Tibial artery (tissue), 4 donors: ENCODE measurements at regions not wholly inside any gene's neighbourhood (a gene's known extent, or its start where the extent isn't known, plus 50 kb on each side); places are given as distances from the start of the nearest gene placed in this dataset.

Experiments
- DNase-seq, 2 donors: peaks; one replicate each; pipeline ENCODE4 v3.0.0-alpha.2; 2019
- H3K27ac ChIP-seq, 2 donors: fragments of 200-600 bp; sonication (generic) in 1 of 2; 1 replicate in 1 of 2; 2 replicates in 1 of 2; pipeline ENCODE4 v1.5.1; 2018 to 2019; ENCODE audit warnings: mild to moderate bottlenecking in 1 of 2
- H3K27me3 ChIP-seq, 2 donors: fragments of 200-600 bp; sonication (generic) in 1 of 2; one replicate each; pipeline versions ENCODE4 v1.5.1 to v1.6.0; 2016 to 2019
- H3K36me3 ChIP-seq, 3 donors: fragments of 200-600 bp; sonication (generic) in 2 of 3; one replicate each; pipeline ENCODE4 v1.5.1; 2016 to 2019; ENCODE audit warnings: mild to moderate bottlenecking in 2 of 3
- H3K4me1 ChIP-seq, 4 donors: fragments of 200-600 bp; sonication (generic) in 2 of 4; 1 replicate in 3 of 4; 2 replicates in 1 of 4; pipeline ENCODE4 v1.5.1; 2016 to 2019
- H3K4me3 ChIP-seq, 2 donors: fragments of 200-600 bp; sonication (generic) in 1 of 2; 1 replicate in 1 of 2; 2 replicates in 1 of 2; pipeline ENCODE4 v1.5.1; 2018 to 2019; ENCODE audit warnings: mild to moderate bottlenecking in 2 of 2
- H3K9me3 ChIP-seq, 3 donors: fragments of 200-600 bp; sonication (generic) in 1 of 3; one replicate each; pipeline ENCODE4 v1.5.1; 2016 to 2019
- CTCF ChIP-seq, 2 experiments: fragments of 200-600 bp in 1 of 2; fragments of 450-650 bp in 1 of 2; IDR thresholded peaks; one replicate each; pipeline ENCODE4 v1.5.1; 2017 to 2019; ENCODE audit warnings: antibody characterized with exemption in 2 of 2, mild to moderate bottlenecking in 1 of 2, moderate library complexity in 1 of 2
- intact Hi-C: fragments of 100-400 bp; cut with DNase I; formaldehyde crosslinking; loops from one replicate; pipeline ENCODE4 v1.15.0; 2023; ENCODE audit warnings: low total_unique reads

- no peak for TF ChIP-seq CTCF (IDR thresholded peaks at IDR 0.05)
- Histone ChIP-seq H3K27me3 (no peaks in the 10 kb centered on the region), H3K36me3 (no peaks in the 10 kb centered on the region), H3K4me1 (peaks cover 0 to 27% (median 6%) of the 10 kb centered on the region in 4 donors), H3K27ac (peak overlapping the region; percentile 21 to 53), H3K4me3 (no peak overlapping the region), H3K9me3 (no peaks in the 10 kb centered on the region)
- intact Hi-C loops, result no loop called here
- DNase-seq, result no peak
Measured at GRCh38 chr7:91407942-91408341, 143.7 kb downstream of the FZD1 start.

DNA sequence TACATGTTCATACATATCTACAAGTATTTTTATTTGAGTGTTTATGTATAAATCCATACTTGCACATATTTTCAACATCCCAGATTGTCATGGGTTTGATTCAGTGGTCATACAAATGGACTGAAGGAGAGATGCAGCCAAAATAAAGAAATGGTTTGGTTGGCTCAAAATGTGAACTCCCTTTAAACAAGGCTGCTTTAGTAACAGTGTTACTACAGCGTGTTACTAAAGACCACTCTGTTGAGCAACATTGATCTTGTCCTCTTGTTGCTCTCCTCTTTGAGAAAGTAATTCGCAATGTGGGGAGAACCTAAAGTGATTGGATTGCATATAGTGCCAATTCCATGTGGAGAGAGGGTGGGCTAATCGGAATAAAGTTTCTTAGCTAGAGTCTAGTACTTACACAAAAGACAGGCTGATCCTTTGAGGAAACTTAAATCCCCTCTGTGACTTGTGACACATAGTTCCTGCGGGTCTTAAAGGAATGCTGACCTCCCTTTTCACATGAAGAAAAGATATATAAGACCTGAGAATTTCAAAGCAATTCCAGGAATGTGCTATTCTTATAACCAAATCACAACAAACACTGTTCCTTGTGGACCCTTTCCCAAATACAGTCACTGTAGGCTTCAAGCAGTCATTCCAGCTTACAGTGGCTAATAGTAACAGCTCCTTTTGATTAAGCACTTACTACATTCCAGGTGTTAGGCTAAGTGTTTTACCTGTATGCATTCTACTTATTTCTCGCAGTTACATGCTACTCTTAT, 144.3 kb downstream of the FZD1 start:
- Histone ChIP-seq H3K27ac (peak overlapping the region; percentile 8 to 53), H3K4me3 (no peak overlapping the region), H3K4me1 (peaks cover 0 to 27% (median 6%) of the 10 kb centered on the region in 4 donors), H3K27me3 (no peaks in the 10 kb centered on the region), H3K9me3 (no peaks in the 10 kb centered on the region), H3K36me3 (no peaks in the 10 kb centered on the region)
- TF ChIP-seq CTCF (IDR thresholded peaks at IDR 0.05), result no peak
- intact Hi-C loops, result no loop called here
- no peak for DNase-seq

DNA sequence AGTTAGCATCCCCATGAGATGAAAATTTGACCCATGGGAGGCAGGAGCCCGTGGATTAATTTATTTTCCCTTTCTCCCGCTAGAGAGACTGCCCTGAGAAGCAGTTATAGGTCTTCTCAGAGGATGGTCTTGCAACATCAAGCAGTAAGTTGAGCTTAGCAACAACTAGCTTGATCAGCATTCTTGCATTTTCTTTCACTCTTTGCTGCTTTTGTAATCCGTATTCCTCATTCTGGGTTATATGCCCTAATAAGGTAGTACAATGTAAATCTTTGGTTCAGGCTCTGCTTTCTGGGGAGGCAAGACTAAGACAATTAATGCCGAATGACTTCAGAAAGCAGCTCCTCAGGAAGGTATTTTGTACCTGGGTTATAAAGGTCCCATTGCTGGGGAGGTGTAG, 146.8 kb downstream of the FZD1 start:
- Histone ChIP-seq H3K4me1 (peaks cover 0 to 27% (median 6%) of the 10 kb centered on the region in 4 donors), H3K36me3 (no peaks in the 10 kb centered on the region), H3K27ac (no peak overlapping the region), H3K9me3 (no peaks in the 10 kb centered on the region), H3K27me3 (no peaks in the 10 kb centered on the region), H3K4me3 (no peak overlapping the region)
- TF ChIP-seq CTCF (IDR thresholded peaks at IDR 0.05), result no peak
- intact Hi-C loops, result no loop called here
- no peak for DNase-seq

GRCh38 chr7:91412298-91412697, 148.1 kb downstream of the FZD1 start:
- Histone ChIP-seq H3K27me3 (no peaks in the 10 kb centered on the region), H3K4me3 (no peak overlapping the region), H3K9me3 (no peaks in the 10 kb centered on the region), H3K27ac (no peak overlapping the region), H3K4me1 (peaks cover 0 to 27% (median 6%) of the 10 kb centered on the region in 4 donors), H3K36me3 (no peaks in the 10 kb centered on the region)
- intact Hi-C loops, result no loop called here
- no peak for TF ChIP-seq CTCF (IDR thresholded peaks at IDR 0.05)
- DNase-seq, result no peak

DNA sequence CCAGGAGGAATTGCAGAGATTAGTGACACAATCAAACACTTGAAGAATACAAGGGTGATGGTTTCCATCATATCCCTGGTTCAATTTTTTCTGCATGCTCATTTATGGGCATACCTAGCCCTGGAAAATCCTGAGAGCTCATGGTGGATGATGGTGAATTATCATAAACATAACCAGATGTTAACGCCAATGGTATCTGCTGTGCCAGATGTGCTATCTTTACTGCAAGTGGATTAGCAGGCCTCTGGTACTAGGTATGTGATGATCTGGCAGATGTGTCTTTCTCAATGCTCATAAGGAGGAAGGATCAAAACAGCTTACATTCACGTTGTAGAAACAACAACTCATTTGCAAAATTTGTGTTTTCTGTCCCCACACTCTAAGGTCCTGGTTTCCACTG, 150.5 kb downstream of the FZD1 start:
- Histone ChIP-seq H3K9me3 (no peaks in the 10 kb centered on the region), H3K27me3 (no peaks in the 10 kb centered on the region), H3K4me1 (peaks cover 0 to 3% (median 0%) of the 10 kb centered on the region in 4 donors), H3K4me3 (no peak overlapping the region), H3K36me3 (no peaks in the 10 kb centered on the region), H3K27ac (no peak overlapping the region)
- intact Hi-C loops, result no loop called here
- TF ChIP-seq CTCF (IDR thresholded peaks at IDR 0.05), result no peak
- no peak for DNase-seq
